ENCODE measurements at regions not wholly inside any gene's neighbourhood (a gene's known extent, or its start where the extent isn't known, plus 50 kb on each side); places are given as distances from the start of the nearest gene placed in this dataset.

- peaks cover 4% of the 10 kb centered on the region; the same call in 1 of the 2 replicates for H3K9me3 ChIP-seq (ENCODE audit: control insufficient read depth, insufficient read depth, low read depth, low read length)
- no peaks in the 10 kb centered on the region for H3K4me1 ChIP-seq (ENCODE audit: control insufficient read depth, insufficient read depth, low read length)
- intact Hi-C loops (cut with micrococcal nuclease; ENCODE audit: unreplicated experiment) (no loop called here), in situ Hi-C loops (cut with HindIII; ENCODE audit: low pct_unique_long_range_greater_than_20kb, low sequenced_read_pairs) (no loop called here)
- POLR2A ChIA-PET = no interaction called here
- CTCF ChIA-PET = no interaction called here
- no peak for DNase-seq (ENCODE audit: low read depth, low spot score)
- TF ChIP-seq TCF7L2 (IDR thresholded peaks at IDR 0.05; ENCODE audit: low read depth, low read length) = no peak
- TF ChIP-seq REST (IDR thresholded peaks at IDR 0.05; ENCODE audit: insufficient read depth in 1 of 2, low read depth in 2 of 2, low read length in 1 of 2) = no peak
- TF ChIP-seq CTCF (IDR thresholded peaks at IDR 0.05) = no peak
- no peak for TF ChIP-seq SIN3A (IDR thresholded peaks at IDR 0.05; ENCODE audit: borderline replicate concordance, insufficient read depth, low read depth, low read length)
- no peak for TF ChIP-seq POLR2AphosphoS5 (IDR thresholded peaks at IDR 0.05; ENCODE audit: low read depth, low read length)
- no peaks in the 10 kb centered on the region for H3K36me3 ChIP-seq (ENCODE audit: control insufficient read depth, insufficient read depth, low read length)
- no peak overlapping the region for H3K4me3 ChIP-seq (ENCODE audit: low read depth in 2 of 2, low read length in 2 of 2)
- no peak overlapping the region for H3K27ac ChIP-seq (ENCODE audit: low read length)
- BruUV-seq (replicated peaks) = no TSS peak
- no peak for ATAC-seq
- no peaks in the 10 kb centered on the region for H3K27me3 ChIP-seq (ENCODE audit: control insufficient read depth, insufficient read depth, low read length)
Observed at GRCh38 chr15:47273864-47274263, 443.4 kb upstream of the SEMA6D start.

- ChIA-PET CTCF (no interaction called here), POLR2A (no interaction called here)
- Histone ChIP-seq H3K36me3 (ENCODE audit: control insufficient read depth, insufficient read depth, low read length) (no peaks in the 10 kb centered on the region), H3K4me3 (ENCODE audit: low read depth in 2 of 2, low read length in 2 of 2) (no peak overlapping the region), H3K4me1 (ENCODE audit: control insufficient read depth, insufficient read depth, low read length) (no peaks in the 10 kb centered on the region), H3K27ac (ENCODE audit: low read length) (no peak overlapping the region), H3K27me3 (ENCODE audit: control insufficient read depth, insufficient read depth, low read length) (no peaks in the 10 kb centered on the region), H3K9me3 (ENCODE audit: control insufficient read depth, insufficient read depth, low read depth, low read length) (no peaks in the 10 kb centered on the region)
- ATAC-seq (no peak), DNase-seq (ENCODE audit: low read depth, low spot score) (no peak)
- BruUV-seq (replicated peaks) = no TSS peak
- no peak for TF ChIP-seq TCF7L2 (IDR thresholded peaks at IDR 0.05; ENCODE audit: low read depth, low read length)
- TF ChIP-seq CTCF (IDR thresholded peaks at IDR 0.05) = no peak
- TF ChIP-seq POLR2AphosphoS5 (IDR thresholded peaks at IDR 0.05; ENCODE audit: low read depth, low read length) = no peak
- TF ChIP-seq SIN3A (IDR thresholded peaks at IDR 0.05; ENCODE audit: borderline replicate concordance, insufficient read depth, low read depth, low read length) = no peak
- no peak for TF ChIP-seq REST (IDR thresholded peaks at IDR 0.05; ENCODE audit: insufficient read depth in 1 of 2, low read depth in 2 of 2, low read length in 1 of 2)
- in situ Hi-C loops (cut with HindIII; ENCODE audit: low pct_unique_long_range_greater_than_20kb, low sequenced_read_pairs) (no loop called here), intact Hi-C loops (cut with micrococcal nuclease; ENCODE audit: unreplicated experiment) (no loop called here)
Observed at GRCh38 chr15:47283246-47283645, 434.1 kb upstream of the SEMA6D start.
